Peyer's patch (tissue), 4 donors: ENCODE measurements at regions not wholly inside any gene's neighbourhood (a gene's known extent, or its start where the extent isn't known, plus 50 kb on each side); places are given as distances from the start of the nearest gene placed in this dataset.
"Not testable (repeated sequence)": the region's sequence is repeated elsewhere in the genome, so short reads cannot be mapped to it uniquely, and the experiment has no call there.

ENCODE experiments used
- DNase-seq, 3 donors: peaks; one replicate each; pipeline ENCODE4 v3.0.0-alpha.2; 2017 to 2019
- H3K27ac ChIP-seq, 4 donors: fragments of 200-600 bp; sonication (generic); one replicate each; pipeline ENCODE4 v1.5.1; 2016 to 2019
- H3K27me3 ChIP-seq, 2 donors: fragments of 200-600 bp; sonication (generic); one replicate each; pipeline ENCODE4 v1.5.1; 2019
- H3K36me3 ChIP-seq, 3 donors: fragments of 200-600 bp; sonication (generic); one replicate each; pipeline ENCODE4 v1.5.1; 2016 to 2019
- H3K4me1 ChIP-seq, 4 donors: fragments of 200-600 bp; sonication (generic); one replicate each; pipeline ENCODE4 v1.5.1; 2016 to 2019
- H3K4me3 ChIP-seq, 4 donors: fragments of 200-600 bp; sonication (generic); 1 replicate in 3 of 4; 2 replicates in 1 of 4; pipeline ENCODE4 v1.5.1; 2016 to 2019; ENCODE audit warnings: mild to moderate bottlenecking in 1 of 4
- H3K9me3 ChIP-seq, 4 donors: fragments of 200-600 bp; sonication (generic); one replicate each; pipeline ENCODE4 v1.5.1; 2016 to 2019; ENCODE audit warnings: mild to moderate bottlenecking in 1 of 4
- POLR2A ChIP-seq, 2 donors: fragments of 450-650 bp; IDR thresholded peaks; one replicate each; pipeline ENCODE4 v1.5.1; 2017; ENCODE audit warnings: antibody characterized with exemption in 2 of 2, mild to moderate bottlenecking in 2 of 2, moderate library complexity in 2 of 2
- TF ChIP-seq, protein P1 (sequence below), 6 experiments: fragments of 450-650 bp in 4 of 6; fragments of 200-600 bp in 2 of 6; sonication (generic) in 1 of 6; IDR thresholded peaks; one replicate each; pipeline ENCODE4 v1.5.1; 2017 to 2019; ENCODE audit warnings: antibody characterized with exemption in 6 of 6, mild to moderate bottlenecking in 3 of 6, moderate library complexity in 1 of 6

DNA sequence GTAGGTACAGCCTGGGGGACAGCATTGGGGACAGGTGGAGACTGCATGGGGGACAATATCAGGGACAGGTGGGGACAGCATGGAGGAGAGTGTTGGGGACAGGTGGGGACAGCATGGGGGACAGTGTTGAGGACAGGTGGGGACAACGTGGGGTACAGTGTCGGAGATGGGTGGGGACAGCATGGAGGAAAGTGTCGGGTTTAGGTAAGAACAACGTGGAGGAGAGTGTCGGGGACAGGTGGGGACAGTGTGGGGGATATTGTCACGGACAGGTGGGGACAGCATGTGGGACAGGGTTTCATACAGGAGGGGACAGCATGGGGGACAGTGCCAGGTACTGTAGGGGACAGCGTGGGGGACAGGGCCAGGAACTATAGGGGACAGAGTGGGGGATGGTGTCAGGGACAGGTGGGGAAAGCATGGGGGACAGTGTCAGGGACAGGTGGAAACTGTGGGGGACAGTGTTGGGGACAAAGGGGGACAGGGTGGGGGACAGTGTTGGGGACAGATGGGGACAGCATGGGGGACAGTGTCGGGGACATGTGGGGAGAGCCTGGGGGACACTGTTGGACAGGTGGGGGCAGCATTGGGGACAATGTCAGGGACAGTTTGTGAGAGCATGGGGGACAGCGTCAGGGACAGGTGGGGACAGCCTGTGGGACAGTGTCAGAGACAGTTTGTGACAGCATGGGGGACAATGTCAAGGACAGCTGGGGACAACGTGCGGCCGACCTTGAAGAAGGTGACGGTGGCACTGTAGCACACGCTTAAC lies 213.1 kb downstream of the TMEM121 start:
- Histone ChIP-seq H3K4me3 (no peak overlapping the region), H3K4me1 (no peaks in the 10 kb centered on the region), H3K27ac (no peak overlapping the region), H3K9me3 (no peaks in the 10 kb centered on the region), H3K36me3 (no peaks in the 10 kb centered on the region), H3K27me3 (no peaks in the 10 kb centered on the region)
- no peak for TF ChIP-seq POLR2A (IDR thresholded peaks at IDR 0.05)
- TF ChIP-seq, protein P1, sequence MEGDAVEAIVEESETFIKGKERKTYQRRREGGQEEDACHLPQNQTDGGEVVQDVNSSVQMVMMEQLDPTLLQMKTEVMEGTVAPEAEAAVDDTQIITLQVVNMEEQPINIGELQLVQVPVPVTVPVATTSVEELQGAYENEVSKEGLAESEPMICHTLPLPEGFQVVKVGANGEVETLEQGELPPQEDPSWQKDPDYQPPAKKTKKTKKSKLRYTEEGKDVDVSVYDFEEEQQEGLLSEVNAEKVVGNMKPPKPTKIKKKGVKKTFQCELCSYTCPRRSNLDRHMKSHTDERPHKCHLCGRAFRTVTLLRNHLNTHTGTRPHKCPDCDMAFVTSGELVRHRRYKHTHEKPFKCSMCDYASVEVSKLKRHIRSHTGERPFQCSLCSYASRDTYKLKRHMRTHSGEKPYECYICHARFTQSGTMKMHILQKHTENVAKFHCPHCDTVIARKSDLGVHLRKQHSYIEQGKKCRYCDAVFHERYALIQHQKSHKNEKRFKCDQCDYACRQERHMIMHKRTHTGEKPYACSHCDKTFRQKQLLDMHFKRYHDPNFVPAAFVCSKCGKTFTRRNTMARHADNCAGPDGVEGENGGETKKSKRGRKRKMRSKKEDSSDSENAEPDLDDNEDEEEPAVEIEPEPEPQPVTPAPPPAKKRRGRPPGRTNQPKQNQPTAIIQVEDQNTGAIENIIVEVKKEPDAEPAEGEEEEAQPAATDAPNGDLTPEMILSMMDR (IDR thresholded peaks at IDR 0.05) = no peak
- DNase-seq = no peak

DNA sequence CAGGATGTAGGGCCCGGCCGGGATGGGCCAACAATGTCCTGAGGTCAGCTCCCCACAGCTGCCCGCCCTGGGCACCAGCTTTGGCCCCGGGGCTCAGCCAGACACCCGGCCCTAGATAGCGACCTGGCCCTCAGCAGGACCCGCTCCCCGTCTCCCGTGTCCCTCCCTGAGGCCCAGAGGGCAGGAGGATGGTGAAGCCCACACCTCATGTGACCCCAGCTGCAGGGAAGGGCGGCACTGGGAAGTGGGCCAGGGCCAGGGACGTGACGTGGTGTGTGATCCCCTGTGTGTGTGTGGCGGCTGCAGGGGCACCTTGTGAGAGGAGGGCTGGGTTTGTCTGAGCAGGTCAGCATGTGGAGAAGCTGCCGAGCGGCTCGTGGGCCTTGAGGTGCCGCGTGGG lies 213.9 kb downstream of the TMEM121 start:
- not testable (repeated sequence) for H3K4me3 ChIP-seq, H3K9me3 ChIP-seq, H3K27me3 ChIP-seq, DNase-seq, H3K36me3 ChIP-seq, H3K27ac ChIP-seq, H3K4me1 ChIP-seq

DNA sequence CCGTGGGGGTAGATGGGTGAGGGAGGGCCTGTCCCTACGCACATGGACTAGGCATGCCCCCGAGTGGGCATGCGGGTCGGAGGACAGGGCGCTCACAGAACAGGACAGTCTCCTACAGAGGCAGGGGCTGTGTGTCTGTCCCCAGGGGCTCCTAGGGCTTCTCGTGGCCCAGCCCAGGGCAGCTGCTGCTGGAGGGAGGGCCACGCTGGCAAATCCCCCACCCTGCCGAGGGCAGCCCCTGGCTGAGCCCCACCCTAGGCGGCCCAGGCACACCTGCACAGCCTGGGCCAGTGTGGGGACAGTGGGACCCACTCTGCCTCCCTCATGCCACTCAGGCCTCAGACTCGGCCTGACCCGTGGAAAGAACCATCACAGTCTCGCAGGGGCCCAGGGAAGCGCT lies 214.6 kb downstream of the TMEM121 start:
- H3K4me1 ChIP-seq = not testable (repeated sequence)

DNA sequence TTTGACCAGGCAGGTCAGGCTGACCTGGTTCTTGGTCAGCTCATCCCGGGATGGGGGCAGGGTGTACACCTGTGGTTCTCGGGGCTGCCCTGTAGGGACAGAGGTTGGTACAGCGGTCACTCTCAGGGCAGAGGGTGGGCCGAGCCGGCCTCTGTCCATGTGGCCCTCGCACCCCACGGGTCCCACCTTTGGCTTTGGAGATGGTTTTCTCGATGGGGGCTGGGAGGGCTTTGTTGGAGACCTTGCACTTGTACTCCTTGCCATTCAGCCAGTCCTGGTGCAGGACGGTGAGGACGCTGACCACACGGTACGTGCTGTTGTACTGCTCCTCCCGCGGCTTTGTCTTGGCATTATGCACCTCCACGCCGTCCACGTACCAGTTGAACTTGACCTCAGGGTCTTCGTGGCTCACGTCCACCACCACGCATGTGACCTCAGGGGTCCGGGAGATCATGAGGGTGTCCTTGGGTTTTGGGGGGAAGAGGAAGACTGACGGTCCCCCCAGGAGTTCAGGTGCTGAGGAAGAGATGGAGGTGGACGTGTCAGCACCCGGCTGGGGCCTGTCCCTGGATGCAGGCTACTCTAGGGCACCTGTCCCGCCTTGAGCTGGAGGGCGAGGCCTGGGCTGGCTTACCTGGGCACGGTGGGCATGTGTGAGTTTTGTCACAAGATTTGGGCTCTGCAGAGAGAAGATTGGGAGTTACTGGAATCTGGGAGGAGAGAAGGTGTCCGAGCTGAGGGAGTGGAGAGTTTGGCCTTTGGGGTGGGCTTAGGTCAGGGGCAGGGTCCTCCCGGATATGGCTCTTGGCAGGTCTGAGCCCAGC lies 215.5 kb downstream of the TMEM121 start:
- H3K27ac ChIP-seq, DNase-seq, H3K36me3 ChIP-seq: not testable (repeated sequence)

More for the DNA sequence above, 214.6 kb downstream of the TMEM121 start:
- not testable (repeated sequence) for H3K9me3 ChIP-seq, DNase-seq, H3K4me3 ChIP-seq, H3K27ac ChIP-seq, H3K36me3 ChIP-seq, H3K27me3 ChIP-seq

DNA sequence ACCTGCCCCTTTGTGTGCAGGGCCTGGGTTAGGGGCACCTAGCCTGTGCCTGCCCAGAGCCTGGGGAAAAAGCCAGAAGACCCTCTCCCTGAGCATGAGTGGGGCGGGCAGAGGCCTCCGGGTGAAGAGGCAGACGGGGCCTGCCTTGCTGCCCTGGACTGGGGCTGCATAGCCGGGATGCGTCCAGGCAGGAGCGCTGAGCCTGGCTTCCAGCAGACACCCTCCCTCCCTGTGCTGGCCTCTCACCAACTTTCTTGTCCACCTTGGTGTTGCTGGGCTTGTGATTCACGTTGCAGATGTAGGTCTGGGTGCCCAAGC lies 216.1 kb downstream of the TMEM121 start:
- peak in 1 of 3 donors; percentile 28 for DNase-seq
- Histone ChIP-seq H3K36me3 (no peaks in the 10 kb centered on the region), H3K27ac (no peak overlapping the region), H3K4me3 (no peak overlapping the region), H3K4me1 (no peaks in the 10 kb centered on the region), H3K9me3 (no peaks in the 10 kb centered on the region), H3K27me3 (no peaks in the 10 kb centered on the region)
- TF ChIP-seq, protein P1 (IDR thresholded peaks at IDR 0.05) = no peak
- TF ChIP-seq POLR2A (IDR thresholded peaks at IDR 0.05) = no peak

More for the DNA sequence above, 215.5 kb downstream of the TMEM121 start:
- H3K4me1 ChIP-seq, H3K4me3 ChIP-seq, H3K27me3 ChIP-seq, H3K9me3 ChIP-seq: not testable (repeated sequence)

DNA sequence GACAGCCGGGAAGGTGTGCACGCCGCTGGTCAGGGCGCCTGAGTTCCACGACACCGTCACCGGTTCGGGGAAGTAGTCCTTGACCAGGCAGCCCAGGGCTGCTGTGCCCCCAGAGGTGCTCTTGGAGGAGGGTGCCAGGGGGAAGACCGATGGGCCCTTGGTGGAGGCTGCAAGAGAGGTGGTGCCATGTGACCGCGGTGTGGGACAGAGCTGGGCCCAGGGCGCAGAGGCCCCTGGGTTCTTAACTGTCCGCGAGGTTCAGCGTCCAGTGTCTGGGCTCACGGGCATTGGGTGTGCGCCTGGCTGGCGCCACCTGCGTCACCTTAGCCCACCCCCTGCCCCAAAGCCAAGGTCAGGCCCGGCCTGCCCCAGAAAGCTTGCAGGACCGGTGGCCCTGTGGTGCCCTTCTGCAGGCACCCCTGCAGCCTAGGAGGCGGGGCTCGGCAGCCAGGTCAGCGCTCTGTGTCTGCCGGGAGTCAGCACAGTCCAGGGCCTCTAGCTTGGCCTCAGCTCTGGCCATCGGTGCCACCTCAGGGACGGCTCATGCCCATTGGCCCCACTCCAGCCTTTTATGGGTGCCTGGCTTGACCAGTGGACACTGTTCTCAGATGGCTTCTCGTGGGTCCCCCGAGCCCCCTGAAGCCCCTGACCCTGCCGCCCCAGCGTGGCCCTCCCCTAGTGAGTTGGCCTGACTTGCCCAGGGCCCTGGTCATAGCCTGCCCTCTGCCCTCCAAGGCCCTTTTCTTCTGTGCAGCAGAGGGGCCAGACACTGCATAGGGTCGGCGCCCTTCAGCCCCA lies 216.7 kb downstream of the TMEM121 start:
- not testable (repeated sequence) for H3K4me3 ChIP-seq, H3K27ac ChIP-seq, H3K36me3 ChIP-seq, H3K9me3 ChIP-seq, H3K4me1 ChIP-seq, H3K27me3 ChIP-seq
- DNase-seq = peak in 1 of 3 donors; percentile 33

DNA sequence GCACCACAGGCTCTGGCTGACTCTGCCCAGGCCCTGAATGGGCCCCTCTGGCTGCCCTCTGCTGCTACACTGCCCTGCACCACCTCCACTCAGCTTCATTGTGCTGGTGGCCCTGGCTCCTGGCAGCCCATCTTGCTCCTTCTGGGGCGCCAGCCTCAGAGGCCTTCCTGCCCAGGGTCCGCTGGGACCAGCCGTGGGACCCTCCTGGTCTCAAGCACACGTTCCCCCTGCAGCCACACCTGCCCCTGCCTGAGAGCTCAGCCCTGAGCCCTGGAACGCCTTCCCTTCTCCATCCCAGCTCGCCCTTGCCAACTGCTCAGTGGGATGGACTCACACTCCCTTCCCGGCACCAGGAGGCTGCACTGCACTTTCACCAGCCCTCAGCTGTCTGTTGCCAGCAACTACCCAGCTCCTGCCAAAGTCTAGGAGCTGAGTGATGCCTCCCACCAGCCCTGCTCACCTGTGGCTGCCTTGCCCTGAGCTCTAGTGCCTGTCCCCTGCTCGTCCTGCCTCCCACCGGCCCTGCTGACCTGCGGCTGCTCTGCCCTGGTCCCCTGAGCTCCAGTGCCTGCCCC lies 217.9 kb downstream of the TMEM121 start:
- not testable (repeated sequence) for H3K4me3 ChIP-seq, H3K27me3 ChIP-seq, H3K4me1 ChIP-seq, H3K27ac ChIP-seq, DNase-seq, H3K36me3 ChIP-seq, H3K9me3 ChIP-seq
